AG08395 (cell line): ENCODE measurements at regions not wholly inside any gene's neighbourhood (a gene's known extent, or its start where the extent isn't known, plus 50 kb on each side); places are given as distances from the start of the nearest gene placed in this dataset.
A peak's percentile ranks its signal among the peaks of the same experiment; 100 is the strongest.

ENCODE experiments used
- DNase-seq: peaks from one replicate; pipeline ENCODE4 v3.0.0; 2012; ENCODE audit warnings: mixed read lengths, low spot score

- no peak for DNase-seq
These were observed 117.3 kb downstream of the RPL22L1 start for GRCh38 chr3:170752571-170753155.

GRCh38 chr3:170751899-170752293, 118.1 kb downstream of the RPL22L1 start:
- peak; percentile 13 for DNase-seq

GRCh38 chr3:170751083-170751898, 118.7 kb downstream of the RPL22L1 start:
- peak; percentile 71 for DNase-seq

- DNase-seq, result no peak
These were observed 119.5 kb downstream of the RPL22L1 start for GRCh38 chr3:170750478-170750830.

GRCh38 chr3:170749765-170750477, 120.1 kb downstream of the RPL22L1 start:
- no peak for DNase-seq

- DNase-seq, result no peak
These were observed 120.8 kb downstream of the RPL22L1 start for GRCh38 chr3:170749185-170749584.

- no peak for DNase-seq
These were observed 123.6 kb downstream of the RPL22L1 start for GRCh38 chr3:170746175-170746942.

- DNase-seq, result peak; percentile 38
These were observed 124.7 kb downstream of the RPL22L1 start for GRCh38 chr3:170745211-170745718.

GRCh38 chr3:170741756-170742529, 128.1 kb downstream of the RPL22L1 start:
- no peak for DNase-seq

GRCh38 chr3:170740726-170741591, 129.0 kb downstream of the RPL22L1 start:
- DNase-seq, result peak; percentile 79

- no peak for DNase-seq
These were observed 129.7 kb downstream of the RPL22L1 start for GRCh38 chr3:170740285-170740684.

GRCh38 chr3:170739410-170739809, 130.6 kb downstream of the RPL22L1 start:
- DNase-seq, result no peak

GRCh38 chr3:170738766-170739165, 131.2 kb downstream of the RPL22L1 start:
- no peak for DNase-seq

- DNase-seq, result no peak
These were observed 132.4 kb downstream of the RPL22L1 start for GRCh38 chr3:170737498-170738162.

- no peak for DNase-seq
These were observed 134.2 kb downstream of the RPL22L1 start for GRCh38 chr3:170735821-170736220.

- DNase-seq, result no peak
These were observed 135.3 kb downstream of the RPL22L1 start for GRCh38 chr3:170734735-170735065.

- no peak for DNase-seq
These were observed 135.8 kb downstream of the RPL22L1 start for GRCh38 chr3:170734043-170734734.

GRCh38 chr3:170732660-170733245, 137.2 kb downstream of the RPL22L1 start:
- peak; percentile 18 for DNase-seq

GRCh38 chr3:170731281-170731680, 138.7 kb downstream of the RPL22L1 start:
- no peak for DNase-seq
